Endothelial cell of umbilical vein (primary cell): ENCODE measurements at regions not wholly inside any gene's neighbourhood (a gene's known extent, or its start where the extent isn't known, plus 50 kb on each side); places are given as distances from the start of the nearest gene placed in this dataset.

Source experiments
- BruUV-seq: library from RNA; stranded (reverse); fragments of 400-500 nt; replicated peaks from 2 replicates; lab custom pipeline; 2021; lab: Mats Ljungman, UMichigan
- CTCF ChIA-PET: fragments of 300-600, 350-600 bp; sonication (Branson Sonifier 250); formaldehyde crosslinking; loops from one replicate; lab custom pipeline; 2021; ENCODE audit warnings: antibody characterized with exemption, inconsistent platforms; lab: Charles Lee
- POLR2A ChIA-PET: fragments of 300-600, 350-600 bp; sonication (Branson Sonifier 250); formaldehyde crosslinking; loops from one replicate; lab custom pipeline; 2021; ENCODE audit warnings: antibody characterized with exemption, inconsistent platforms; lab: Charles Lee
- DNase-seq: peaks from one replicate; pipeline ENCODE4 v3.0.0-alpha.2; 2011; ENCODE audit warnings: low read depth, low spot score
- FAIRE-seq: peaks from 2 replicates; lab custom pipeline; 2011; peaks lifted over from hg19 to GRCh38; lab: Jason Lieb, UNC
- H2AFZ ChIP-seq: 2 replicates; pipeline ENCODE4 v1.6.0; 2012; ENCODE audit warnings: low read depth, low read length, control low read depth, inconsistent platforms
- H3K27ac ChIP-seq: 2 replicates; pipeline ENCODE4 v1.5.1; 2011; ENCODE audit warnings: low read depth, mild to moderate bottlenecking, control low read depth, low read length, moderate library complexity; ENCODE audit not compliant: insufficient read depth
- H3K27me3 ChIP-seq, 2 experiments: 2 replicates each; pipeline versions ENCODE4 v1.6.0 to v1.6.1; 2011; ENCODE audit warnings: low read length in 2 of 2, mixed read lengths in 1 of 2; ENCODE audit not compliant: control insufficient read depth in 2 of 2, insufficient read depth in 2 of 2
- H3K36me3 ChIP-seq, 2 experiments: 2 replicates in 1 of 2; 3 replicates in 1 of 2; pipeline ENCODE4 v1.5.1; 2011; ENCODE audit warnings: low read length in 2 of 2, mild to moderate bottlenecking in 1 of 2, moderate library complexity in 1 of 2; ENCODE audit not compliant: control insufficient read depth in 2 of 2, insufficient read depth in 2 of 2; ENCODE audit errors: extremely low read depth in 1 of 2
- H3K4me1 ChIP-seq: 3 replicates; pipeline ENCODE4 v1.5.1; 2011; ENCODE audit warnings: mild to moderate bottlenecking, low read length; ENCODE audit not compliant: control insufficient read depth, insufficient read depth; ENCODE audit errors: extremely low read depth
- H3K4me2 ChIP-seq: 2 replicates; pipeline ENCODE4 v1.6.1; 2011; ENCODE audit warnings: low read length, control low read depth, mixed read lengths; ENCODE audit not compliant: insufficient read depth
- H3K4me3 ChIP-seq, 3 experiments: fragments of 200-600 bp in 1 of 3; sonication (generic), shearing (Covaris generic) in 1 of 3; replicated peaks in 1 of 3; 2 replicates each; pipeline ENCODE4 v1.5.1; 2011 to 2016; ENCODE audit warnings: control low read depth in 3 of 3, low read length in 3 of 3, mild to moderate bottlenecking in 2 of 3, inconsistent platforms in 1 of 3, low read depth in 1 of 3, moderate library complexity in 1 of 3; ENCODE audit not compliant: insufficient read depth in 1 of 3
- H3K79me2 ChIP-seq: 2 replicates; pipeline ENCODE4 v1.6.0; 2012; ENCODE audit warnings: low read length, inconsistent platforms; ENCODE audit not compliant: control insufficient read depth, insufficient read depth
- H3K9ac ChIP-seq: replicated peaks from 2 replicates; pipeline ENCODE3; 2011; ENCODE audit warnings: low read length, control low read depth; ENCODE audit not compliant: insufficient read depth; ENCODE audit errors: extremely low read depth
- H3K9me1 ChIP-seq: replicated peaks from 3 replicates; pipeline ENCODE4 v1.6.0; 2011; ENCODE audit warnings: mild to moderate bottlenecking, low read length; ENCODE audit not compliant: control insufficient read depth, insufficient read depth; ENCODE audit errors: extremely low read depth
- H3K9me3 ChIP-seq: replicated peaks from 2 replicates; pipeline ENCODE4 v1.5.1; 2012; ENCODE audit warnings: low read length, inconsistent platforms; ENCODE audit not compliant: control insufficient read depth, insufficient read depth
- H4K20me1 ChIP-seq: replicated peaks from 2 replicates; pipeline ENCODE3; 2011; ENCODE audit warnings: mild to moderate bottlenecking, low read length; ENCODE audit not compliant: control insufficient read depth, insufficient read depth; ENCODE audit errors: extremely low read depth
- CTCF ChIP-seq, 2 donors: IDR thresholded peaks; 1 replicate in 1 of 2; 2 replicates in 1 of 2; pipeline ENCODE4 v1.5.1; 2011; ENCODE audit warnings: low read length in 2 of 2, mild to moderate bottlenecking in 2 of 2, moderate library complexity in 2 of 2, control low read depth in 1 of 2, inconsistent platforms in 1 of 2, low read depth in 1 of 2; ENCODE audit not compliant: insufficient read depth in 1 of 2; ENCODE audit errors: extremely low read depth in 1 of 2
- EZH2 ChIP-seq: IDR thresholded peaks from 2 replicates; pipeline ENCODE4 v1.6.1; 2012; ENCODE audit warnings: borderline replicate concordance, low read depth, mild to moderate bottlenecking, moderate library complexity, low read length, inconsistent platforms; ENCODE audit not compliant: severe bottlenecking
- FOS ChIP-seq: IDR thresholded peaks from 2 replicates; pipeline ENCODE4 v1.6.1; 2011; ENCODE audit warnings: mild to moderate bottlenecking, low read length, moderate library complexity, borderline replicate concordance; ENCODE audit not compliant: insufficient read depth
- GATA2 ChIP-seq: IDR thresholded peaks from 2 replicates; pipeline ENCODE4 v1.7.0; 2011; ENCODE audit warnings: low read depth, mild to moderate bottlenecking, moderate library complexity, mixed read lengths, low read length; ENCODE audit not compliant: insufficient read length, insufficient read depth
- JUN ChIP-seq: IDR thresholded peaks from 2 replicates; pipeline ENCODE4 v1.6.1; 2011; ENCODE audit warnings: borderline replicate concordance, low read depth; ENCODE audit not compliant: insufficient read length, insufficient read depth
- MAX ChIP-seq: IDR thresholded peaks from 2 replicates; pipeline ENCODE4 v1.6.1; 2011; ENCODE audit not compliant: insufficient read depth, insufficient read length
- MYC ChIP-seq: IDR thresholded peaks from one replicate; pipeline ENCODE4 v1.6.1; 2011; ENCODE audit warnings: mild to moderate bottlenecking, low read depth, low read length
- POLR2A ChIP-seq: IDR thresholded peaks from 2 replicates; pipeline ENCODE4 v1.6.1; 2012; ENCODE audit warnings: low read depth, mild to moderate bottlenecking, control low read depth, low read length
- POLR2AphosphoS5 ChIP-seq: IDR thresholded peaks from 2 replicates; pipeline ENCODE4 v1.6.1; 2012; ENCODE audit warnings: low read depth, mild to moderate bottlenecking, control low read depth, low read length, moderate library complexity; ENCODE audit not compliant: insufficient read depth
- dilution Hi-C: fragments of 300-500 bp; cut with MboI; formaldehyde crosslinking; loops from one replicate; pipeline ENCODE4 v1.15.0; 2019; ENCODE audit warnings: low sequenced_read_pairs; ENCODE audit not compliant: extremely low pct_ligation_motif_present
- intact Hi-C: fragments of 100-400 bp; cut with micrococcal nuclease; formaldehyde crosslinking; loops from one replicate; pipeline ENCODE4 v1.10.0; 2022

- no peaks in the 10 kb centered on the region for H3K27me3 ChIP-seq
- no peak overlapping the region for H3K9ac ChIP-seq
- H3K79me2 ChIP-seq = no peaks in the 10 kb centered on the region
- CTCF ChIA-PET = no interaction called here
- no peak overlapping the region for H3K4me2 ChIP-seq
- POLR2A ChIA-PET = no interaction called here
- H3K9me3 ChIP-seq = peaks cover 5% of the 10 kb centered on the region
- no peak overlapping the region for H2AFZ ChIP-seq
- H3K27ac ChIP-seq = no peak overlapping the region
- intact Hi-C loops (no loop called here), dilution Hi-C loops (no loop called here)
- BruUV-seq = no TSS peak
- DNase-seq (no peak), FAIRE-seq (no peak)
- no peaks in the 10 kb centered on the region for H3K36me3 ChIP-seq
- H3K4me3 ChIP-seq = no peak overlapping the region
- H3K4me1 ChIP-seq = no peaks in the 10 kb centered on the region
- no peak for TF ChIP-seq FOS
- TF ChIP-seq EZH2 = no peak
- no peak for TF ChIP-seq POLR2AphosphoS5
- TF ChIP-seq GATA2 = no peak
- TF ChIP-seq MYC = no peak
- no peak for TF ChIP-seq POLR2A
- TF ChIP-seq CTCF (IDR thresholded peaks at IDR 0.05; ENCODE audit: extremely low read depth in 1 of 2, insufficient read depth in 1 of 2, low read depth in 1 of 2, low read length in 2 of 2) = no peak
- no peak for TF ChIP-seq JUN
- no peak for TF ChIP-seq MAX
- H4K20me1 ChIP-seq = no peaks in the 10 kb centered on the region
- no peaks in the 10 kb centered on the region for H3K9me1 ChIP-seq
These were observed 555.8 kb upstream of the C16orf82 start for GRCh38 chr16:26510924-26511323.
